ENCODE measurements at regions not wholly inside any gene's neighbourhood (a gene's known extent, or its start where the extent isn't known, plus 50 kb on each side); places are given as distances from the start of the nearest gene placed in this dataset.
"Not testable (repeated sequence)": the region's sequence is repeated elsewhere in the genome, so short reads cannot be mapped to it uniquely, and the experiment has no call there.

DNA sequence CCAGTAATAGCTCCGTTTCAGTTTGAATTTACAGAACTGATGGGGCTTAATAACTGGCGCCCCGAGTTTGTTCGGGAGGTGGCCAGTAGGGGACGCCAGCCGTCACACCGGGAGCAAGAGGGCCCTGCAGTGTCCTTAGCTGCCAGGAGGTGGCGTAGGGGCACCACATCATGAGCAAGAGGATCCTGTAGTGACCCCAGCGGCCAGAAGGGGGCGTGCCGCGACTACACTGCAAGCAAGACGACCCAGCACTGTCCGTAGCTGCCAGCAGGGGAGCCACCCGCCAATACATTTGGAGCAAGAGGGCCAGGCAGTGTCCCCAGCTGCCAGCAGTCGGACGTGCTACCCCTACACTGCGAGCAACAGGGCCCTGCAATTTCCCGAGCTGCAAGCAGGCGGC is 663.7 kb upstream of the B3GAT1 start:
- no peak for DNase-seq

DNA sequence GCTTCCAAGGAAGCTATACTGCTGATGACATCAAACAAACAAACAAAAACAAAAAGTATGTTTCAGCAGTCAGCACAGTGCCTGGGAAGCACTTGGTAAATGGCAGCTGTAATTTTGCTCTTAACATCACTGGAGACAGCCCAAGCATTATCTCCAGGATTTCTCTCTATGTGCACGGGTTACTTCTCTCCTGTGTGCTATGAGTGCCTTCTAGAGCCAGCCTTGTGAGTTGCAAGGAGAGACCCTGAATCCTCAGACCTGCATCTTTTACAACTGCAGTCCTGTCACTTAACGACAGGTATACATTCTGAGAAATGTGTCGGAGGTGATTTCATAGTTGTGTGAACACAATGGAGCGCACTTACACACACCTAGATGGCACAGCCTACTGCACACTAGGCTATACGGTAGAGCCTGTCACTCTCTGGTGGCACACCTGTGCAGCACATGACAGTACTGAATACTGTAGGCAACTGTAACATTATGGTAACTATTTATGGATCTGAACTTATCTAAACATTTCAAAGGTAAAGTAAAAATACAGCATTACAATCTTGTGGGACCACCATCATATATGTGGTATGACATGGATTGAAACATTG is 662.5 kb upstream of the B3GAT1 start:
- DNase-seq = no peak

DNA sequence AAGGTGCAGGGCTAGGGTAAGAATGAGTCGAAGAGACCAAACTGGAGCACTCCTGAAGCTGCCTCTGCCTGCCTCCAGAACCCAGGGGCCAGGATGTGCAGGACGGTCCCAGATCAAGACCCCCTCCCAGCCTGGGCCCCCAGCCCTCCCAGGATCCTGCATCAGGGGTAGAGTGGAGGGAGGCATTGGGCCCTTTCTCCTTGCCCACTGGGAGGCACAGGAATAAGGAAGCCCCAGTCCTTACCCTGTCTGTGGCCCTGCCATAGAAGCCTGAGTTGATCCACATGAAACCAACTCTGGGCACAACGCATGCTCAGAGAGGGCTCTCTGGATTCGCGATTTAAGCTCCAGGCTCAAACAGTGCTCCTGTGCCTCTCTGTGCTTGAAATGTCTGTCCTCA is 661.8 kb upstream of the B3GAT1 start:
- DNase-seq = no peak

DNA sequence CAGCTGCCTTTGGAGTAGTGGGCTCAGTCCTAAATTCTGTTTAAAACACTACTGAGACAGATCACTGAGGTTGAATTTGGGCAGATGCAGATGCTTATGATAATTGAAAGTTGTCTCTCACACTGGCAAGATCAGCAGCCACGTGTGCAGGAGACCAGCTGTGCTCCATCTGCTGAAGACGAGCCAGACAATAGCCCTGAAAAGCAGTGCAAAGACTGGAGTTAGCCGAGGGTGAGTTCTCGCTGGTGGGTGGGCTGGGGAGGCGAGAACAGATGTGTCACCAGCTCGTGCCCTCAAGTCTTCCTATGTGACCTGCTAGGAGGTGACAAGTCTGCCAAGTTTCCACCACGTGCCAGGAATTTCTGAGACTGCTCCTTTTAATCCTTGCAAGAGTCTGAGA is 661.3 kb upstream of the B3GAT1 start:
- no peak for DNase-seq

DNA sequence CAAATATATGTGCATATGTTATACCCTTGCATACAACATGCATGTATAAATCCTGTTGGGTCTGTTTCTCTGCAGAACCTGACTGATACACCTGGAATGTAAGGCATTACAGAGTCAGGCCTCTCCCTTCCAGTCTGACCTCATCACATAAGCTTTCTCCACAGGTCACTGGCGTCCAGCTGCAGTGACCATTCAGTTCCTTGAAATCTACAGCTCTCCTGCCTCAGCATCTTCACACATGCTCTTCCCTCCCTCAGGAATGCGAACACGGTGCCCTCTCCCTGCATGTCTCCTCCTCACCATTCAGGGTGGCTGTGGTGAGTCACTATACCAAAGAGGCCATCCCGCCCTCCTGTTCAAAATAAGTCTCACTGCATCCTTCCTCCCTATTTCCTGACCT is 657.8 kb upstream of the B3GAT1 start:
- no peak for DNase-seq

DNA sequence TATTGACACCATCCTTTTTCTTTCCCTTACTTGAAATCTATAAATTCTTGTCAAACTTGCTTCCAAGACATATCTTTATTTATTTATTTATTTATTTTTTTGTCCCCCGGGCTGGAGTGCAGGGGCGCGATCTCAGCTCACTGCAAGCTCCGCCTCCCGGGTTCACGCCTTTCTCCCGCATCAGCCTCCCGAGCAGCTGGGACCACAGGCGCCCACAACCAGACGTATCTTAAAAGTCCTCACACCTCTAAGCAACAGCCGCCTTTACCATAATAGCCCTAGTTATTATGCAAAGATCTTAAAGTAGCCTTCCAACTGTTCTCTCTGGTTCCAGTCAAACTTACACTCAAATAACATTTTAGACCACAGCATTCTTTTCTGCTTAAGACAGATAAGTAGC is 657.0 kb upstream of the B3GAT1 start:
- DNase-seq = no peak

DNA sequence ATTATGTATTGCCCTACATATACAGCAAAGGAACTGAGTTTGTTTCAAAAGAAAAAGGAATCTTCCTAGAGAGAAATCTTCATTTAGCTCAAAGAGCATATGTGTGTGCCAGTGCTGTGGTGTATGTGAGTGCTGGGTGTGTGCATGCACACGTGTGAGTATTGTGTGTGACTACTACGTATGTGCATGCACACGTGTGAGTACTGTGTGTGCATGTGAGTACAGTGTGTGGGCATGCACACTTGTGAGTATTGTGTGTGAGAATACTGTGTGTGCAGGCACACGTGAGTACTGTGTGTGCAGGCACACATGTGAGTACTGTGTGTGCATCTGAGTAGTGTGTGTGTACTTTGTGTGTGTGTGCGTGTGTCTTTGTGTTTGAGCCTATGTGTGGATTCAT is 651.0 kb upstream of the B3GAT1 start:
- no peak for DNase-seq

DNA sequence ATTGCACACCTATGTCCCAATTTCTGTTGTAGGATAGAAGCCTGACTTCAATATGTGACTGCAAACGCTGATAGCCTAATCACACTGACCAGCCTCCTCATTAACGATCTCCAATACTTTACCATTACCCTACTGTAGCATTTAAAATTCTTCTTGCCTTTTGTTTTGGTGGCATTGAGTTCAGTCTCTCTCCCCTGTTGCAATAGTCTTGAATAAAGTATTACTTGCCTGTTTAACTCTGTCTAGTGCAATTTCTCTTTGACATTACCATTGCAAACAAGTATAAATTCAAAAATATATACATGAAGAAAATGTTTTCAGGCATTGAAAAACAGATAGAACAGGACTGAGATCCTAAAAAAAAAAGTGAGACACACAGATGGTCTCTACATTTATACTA is 649.1 kb upstream of the B3GAT1 start:
- no peak for DNase-seq

DNA sequence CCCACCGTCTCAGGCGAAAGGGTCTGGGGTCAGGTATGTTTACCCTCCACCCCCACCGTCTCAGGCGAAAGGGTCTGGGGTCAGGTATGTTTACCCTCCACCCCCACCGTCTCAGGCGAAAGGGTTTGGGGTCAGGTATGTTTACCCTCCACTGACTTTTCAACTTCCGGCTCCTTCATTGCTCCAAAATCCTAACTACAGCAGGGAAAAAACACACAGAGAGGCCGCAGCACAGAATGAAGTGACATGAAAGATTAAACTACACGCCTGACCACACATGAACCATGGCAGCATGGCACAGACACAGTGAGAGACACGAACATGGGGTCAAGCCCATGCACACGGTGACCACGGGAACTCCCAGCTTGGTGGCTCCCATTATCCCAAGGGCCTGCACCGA is 634.9 kb upstream of the B3GAT1 start:
- no peak for DNase-seq

DNA sequence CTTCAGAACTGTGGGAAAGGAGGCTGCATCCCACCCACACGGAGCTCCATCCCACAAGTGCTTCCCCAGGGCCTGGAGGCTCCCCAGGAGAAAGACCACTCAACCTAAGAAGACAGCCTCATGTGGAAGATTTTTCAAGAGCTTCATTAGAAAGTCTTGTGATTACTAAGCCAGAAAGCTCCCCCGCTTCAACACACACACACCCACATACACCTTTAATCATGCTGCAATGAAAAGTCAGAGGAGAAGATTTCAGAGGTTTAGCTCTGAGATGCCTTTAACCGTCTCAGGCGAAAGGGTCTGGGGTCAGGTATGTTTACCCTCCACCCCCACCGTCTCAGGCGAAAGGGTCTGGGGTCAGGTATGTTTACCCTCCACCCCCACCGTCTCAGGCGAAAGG is 634.5 kb upstream of the B3GAT1 start:
- no peak for DNase-seq

DNA sequence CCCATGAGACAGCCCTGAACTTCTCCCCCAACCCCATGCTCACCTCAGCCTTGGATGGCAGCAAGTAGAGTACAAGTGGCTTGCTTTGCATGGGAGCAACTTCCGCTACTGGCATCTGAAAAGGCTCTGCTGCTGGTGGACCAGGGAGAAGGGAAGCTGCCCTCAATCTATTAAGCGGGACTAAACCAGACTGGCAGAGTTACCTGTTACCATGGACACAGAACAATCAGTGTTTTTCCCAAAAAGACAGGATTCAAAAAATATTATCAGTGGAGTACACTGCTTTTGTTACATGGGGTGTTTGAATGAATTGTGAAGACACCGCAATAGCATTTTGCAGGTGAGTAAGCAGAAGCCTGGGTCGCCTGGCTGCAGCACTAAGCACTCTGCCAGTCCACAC is 631.4 kb upstream of the B3GAT1 start:
- no peak for DNase-seq

DNA sequence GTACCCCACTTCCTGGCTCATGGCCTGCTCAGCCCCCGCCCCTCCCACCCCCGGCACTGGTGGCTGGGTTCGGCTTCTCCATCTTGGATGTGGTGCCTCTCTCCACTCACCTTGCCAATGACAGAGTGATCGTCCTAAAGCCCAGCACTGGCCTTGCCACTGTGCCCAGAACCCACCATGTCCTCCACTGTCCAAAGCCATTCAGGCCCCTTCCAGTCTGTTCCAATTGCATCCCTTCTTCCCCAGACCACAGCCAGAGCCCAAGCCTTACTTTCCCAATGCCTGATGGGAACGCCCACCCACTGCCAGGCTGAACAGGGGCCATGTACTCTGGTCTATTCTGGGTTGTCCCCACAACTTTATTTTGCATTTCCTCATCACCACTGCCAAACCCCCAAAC is 625.8 kb upstream of the B3GAT1 start:
- DNase-seq = no peak

DNA sequence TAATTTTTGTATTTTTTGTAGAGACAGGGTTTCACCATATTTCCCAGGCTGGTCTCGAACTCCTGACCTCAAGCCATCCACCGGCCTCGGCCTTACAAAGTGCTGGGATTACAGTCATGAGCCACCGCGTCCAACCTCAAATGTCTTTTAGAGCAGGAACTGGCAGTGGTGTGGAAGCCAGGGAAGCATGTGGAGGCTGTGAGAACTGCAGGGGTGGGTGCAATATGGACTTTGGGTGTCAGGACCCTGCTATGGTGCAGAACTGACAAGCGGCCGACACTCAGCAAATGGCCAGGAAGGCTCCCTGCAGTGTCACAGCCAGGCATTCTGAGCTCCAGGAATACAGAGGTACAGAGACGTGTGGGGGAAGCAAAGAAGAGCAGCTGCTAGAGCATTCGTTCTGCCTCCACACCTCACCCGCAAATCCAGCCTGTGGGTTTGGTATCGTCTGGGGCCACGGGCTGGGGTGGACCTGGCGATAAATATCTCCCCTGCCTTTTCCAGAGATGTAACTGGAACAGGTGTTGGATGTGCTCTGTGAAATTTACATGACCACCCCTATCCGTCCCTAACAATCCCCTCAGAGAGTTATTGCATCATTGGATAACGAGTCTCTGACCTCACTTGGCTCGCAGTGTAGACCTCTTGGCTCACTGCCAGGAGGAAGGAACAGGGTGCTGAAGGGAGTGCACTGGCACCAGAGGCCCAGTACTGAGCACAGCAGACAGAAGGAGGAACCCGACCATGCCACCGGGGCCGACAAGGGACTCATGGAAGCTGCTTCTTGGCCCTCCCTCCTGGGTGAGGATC is 624.7 kb upstream of the B3GAT1 start:
- no peak for DNase-seq

DNA sequence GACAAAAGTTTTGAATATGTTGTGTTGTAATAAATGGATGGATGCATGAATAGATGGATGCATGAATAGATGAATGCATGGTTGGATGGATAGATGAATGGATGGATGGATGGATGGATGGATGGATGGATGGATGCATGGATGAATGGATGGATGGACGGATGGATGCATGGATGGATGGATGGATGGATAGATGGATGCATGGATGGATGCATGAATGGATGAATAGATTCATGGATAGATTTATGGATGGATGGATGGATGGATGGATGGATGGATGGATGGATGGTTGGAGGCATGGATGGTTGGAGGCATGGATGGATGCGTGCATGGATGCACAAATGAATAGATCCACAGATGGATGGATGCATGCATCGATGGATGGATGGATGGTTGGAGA is 623.2 kb upstream of the B3GAT1 start:
- DNase-seq = no peak

DNA sequence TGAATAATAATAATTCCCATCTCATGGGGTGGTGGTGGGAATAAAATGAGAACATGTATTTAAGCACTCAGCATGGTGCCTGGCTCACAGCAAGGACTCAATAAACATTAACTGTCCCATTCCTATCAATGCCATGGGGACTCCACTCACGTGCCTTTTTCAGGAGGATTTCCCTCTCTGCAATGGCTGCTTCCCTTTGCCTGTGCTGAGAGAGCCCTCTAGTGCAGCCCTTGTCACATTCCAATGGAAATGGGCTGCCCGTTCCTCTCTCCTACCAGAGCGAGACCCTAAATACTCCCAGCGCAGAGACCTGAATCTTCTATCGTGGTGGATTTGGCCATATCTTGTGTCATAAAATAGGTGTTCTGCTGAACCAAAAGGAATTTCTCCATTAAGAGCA is 621.5 kb upstream of the B3GAT1 start:
- DNase-seq = no peak

DNA sequence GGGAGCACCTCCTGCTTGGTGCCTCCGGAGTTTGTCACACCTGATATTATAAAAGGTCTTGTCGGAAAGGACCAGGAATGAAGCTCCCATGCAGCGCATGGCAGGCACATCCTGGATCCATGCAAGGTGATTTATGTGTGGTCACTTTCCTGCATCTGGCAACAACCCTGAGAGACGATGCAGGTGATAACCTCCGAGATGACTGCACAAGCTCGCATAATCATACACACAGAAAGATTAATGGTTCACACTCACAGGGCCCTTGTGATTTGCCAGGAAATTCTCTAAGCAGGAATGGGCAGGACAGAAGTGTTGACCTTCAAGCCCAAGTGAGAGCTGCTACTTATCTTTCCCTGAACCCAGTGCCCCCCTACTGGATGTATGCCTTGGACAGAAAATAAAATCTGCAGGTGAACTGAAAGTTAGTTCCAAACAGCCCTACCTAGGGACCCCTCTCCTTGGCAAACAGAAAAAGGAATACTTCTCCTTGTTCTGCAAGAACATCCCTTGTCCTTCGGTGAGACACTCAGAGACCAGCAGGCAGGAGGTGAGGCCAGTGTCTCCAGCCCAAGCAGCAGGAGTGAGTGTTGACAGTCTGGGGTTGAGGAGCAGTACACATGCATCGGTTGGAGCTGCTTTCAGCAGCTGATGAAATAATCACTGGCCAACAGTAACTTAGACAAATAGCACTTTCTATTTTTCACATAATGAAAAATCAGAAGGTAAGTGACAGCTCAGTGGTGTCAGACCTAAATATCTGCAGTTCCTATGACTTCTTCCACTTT is 619.4 kb upstream of the B3GAT1 start:
- no peak for DNase-seq

DNA sequence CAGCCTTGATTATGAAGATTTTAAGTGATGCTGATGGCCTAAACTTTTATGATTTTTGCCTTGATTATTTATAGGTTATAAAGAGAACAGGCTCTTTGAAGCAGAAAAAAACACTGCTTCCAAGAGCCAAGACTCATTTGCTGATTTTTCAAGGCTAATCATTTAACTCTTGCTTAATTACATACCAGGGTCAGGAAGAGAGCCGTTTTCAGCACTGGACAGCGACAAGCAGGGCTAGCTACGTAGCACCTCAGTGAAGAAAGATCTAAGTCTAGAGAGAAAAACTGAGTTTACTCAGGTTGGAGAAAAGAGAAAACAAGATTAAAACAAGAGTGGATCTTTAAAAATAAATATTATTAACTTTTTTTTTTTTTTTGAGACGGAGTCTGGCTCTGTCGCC is 615.4 kb upstream of the B3GAT1 start:
- no peak for DNase-seq

DNA sequence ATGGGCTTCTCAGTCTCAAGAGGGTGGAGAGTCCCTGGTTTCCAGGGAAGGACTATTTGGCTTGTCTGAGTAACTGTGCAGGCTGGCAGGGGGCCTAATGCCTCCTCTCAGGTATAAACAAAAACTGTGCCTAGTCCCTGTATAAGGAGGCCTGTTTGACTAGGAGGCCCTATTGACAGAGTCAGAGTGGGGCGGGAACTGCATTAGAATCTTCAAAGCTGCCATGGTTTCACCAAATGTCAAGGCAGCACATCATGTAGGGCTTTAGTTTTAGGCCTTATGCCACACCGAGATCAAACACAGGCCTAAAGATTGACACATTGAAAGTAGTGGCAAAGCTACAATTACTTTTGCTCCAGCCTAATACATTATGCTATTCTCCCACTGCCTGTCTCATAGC is 611.5 kb upstream of the B3GAT1 start:
- no peak for DNase-seq

DNA sequence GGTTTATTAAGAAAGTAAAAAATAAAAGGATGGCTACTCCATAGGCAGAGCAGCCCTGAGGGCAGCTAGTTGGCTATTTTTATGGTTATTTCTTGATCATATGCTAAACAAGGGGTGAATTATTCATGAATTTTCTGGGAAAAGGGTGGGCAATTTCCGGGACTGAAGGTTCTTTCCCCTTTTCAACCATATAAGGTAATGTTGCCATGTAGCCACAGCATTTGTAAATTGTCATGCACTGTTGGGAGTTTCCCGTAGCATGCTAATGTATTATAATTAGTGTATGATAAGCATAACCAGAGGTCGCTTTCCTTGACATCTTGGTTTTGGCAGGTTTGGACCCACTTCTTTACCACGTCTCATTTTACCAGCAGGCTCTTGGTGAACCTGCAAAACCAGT is 610.4 kb upstream of the B3GAT1 start:
- DNase-seq = no peak

DNA sequence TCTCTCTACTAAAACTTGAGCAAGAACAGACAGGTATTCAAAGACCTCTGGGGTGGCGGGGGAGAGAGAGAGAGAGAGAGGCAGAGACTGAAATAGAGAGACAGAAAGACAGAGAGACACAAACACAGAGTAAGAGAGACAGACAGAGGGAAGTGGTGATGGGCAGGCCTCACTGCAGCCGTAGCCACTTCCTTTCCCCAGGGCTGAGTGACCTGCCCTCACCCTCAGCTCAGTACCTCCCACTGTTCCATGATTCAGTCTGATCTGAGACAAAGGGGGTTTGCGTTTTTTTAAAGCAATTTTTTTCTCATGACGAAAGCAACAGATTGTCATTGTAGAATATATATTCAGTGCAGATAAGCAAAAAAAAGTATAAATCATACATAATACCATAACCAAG is 607.9 kb upstream of the B3GAT1 start:
- no peak for DNase-seq

DNA sequence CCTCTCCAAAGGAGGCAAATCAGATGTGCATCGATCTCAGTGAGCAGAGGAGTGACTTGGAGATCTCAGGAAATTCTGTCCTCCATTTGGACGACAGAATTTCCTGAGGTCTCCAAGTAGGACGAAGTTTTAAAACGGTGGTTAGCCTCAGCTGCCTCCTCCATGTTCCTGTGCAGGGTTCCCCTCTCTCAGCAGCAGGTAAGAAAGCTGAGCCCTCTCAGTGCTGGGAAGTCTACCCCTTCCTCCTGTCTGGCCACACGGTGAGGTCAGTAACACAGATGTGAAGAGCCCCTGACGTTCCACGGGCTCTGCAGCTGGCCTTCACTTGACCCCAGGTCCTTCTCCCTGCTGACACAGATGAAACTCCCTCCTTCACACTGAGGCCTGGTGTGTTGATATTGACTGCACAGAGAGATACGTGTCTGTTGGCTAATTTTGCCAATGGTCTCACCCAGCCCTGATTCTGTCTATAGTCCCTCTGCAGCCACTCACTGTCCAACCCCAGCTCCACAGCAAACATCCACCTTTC is 607.4 kb upstream of the B3GAT1 start:
- DNase-seq = no peak

DNA sequence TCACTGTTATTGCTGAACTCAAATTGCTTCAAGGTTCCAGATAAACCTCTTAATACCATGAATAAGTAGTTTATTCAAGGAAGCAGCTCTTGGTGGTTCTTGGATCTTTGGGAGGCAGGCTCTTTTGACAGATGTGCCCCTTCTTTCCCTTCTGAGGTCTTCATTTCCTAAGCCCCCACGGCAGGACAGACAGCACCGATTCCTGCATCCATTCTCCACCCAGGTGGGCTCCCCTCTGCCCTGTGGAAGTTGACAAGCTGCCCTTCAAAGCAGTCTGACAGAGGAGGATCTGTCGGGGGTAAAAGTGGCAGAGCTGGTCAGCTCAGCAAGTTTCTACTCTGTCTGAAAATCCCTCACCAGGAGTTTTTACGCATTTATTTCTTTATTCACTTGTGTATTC is 605.3 kb upstream of the B3GAT1 start:
- DNase-seq = no peak

DNA sequence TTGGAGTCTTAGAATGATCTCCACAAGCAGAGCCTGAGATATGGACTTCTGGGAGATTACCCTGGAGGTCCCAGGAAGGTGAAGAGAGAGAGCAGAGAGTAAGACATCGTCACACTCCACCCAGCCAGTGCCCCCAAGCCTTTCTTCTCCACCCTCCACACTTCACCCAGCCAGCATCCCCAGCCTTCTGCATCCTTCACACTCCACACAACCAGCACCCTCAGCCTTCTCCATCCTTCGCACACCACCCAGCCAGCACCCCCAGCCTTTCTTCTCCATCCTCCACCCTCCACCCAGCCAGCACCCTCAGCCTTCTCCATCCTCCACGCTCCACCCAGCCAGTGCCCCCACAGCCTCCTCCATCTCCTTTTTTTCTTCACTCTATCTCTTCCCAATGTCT is 603.9 kb upstream of the B3GAT1 start:
- DNase-seq = no peak

DNA sequence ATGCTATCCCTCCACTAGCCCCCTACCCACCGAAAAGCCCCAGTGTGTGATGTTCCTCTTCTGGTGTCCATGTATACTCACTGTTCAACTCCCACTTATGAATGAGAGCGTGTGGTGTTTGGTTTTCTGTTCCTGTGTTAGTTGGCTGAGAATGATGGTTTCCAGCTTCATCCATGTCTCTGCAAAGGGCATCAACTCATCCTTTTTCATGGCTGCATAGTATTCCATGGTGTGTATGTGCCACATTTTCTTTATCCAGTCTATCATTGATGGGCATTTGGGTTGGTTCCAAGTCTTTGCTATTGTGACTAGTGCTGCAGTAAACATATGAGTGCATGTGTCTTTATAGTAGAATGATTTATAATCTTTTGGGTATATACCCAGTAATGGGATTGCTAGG is 599.3 kb upstream of the B3GAT1 start:
- not testable (repeated sequence) for DNase-seq
